ENCODE measurements at regions not wholly inside any gene's neighbourhood (a gene's known extent, or its start where the extent isn't known, plus 50 kb on each side); places are given as distances from the start of the nearest gene placed in this dataset.

GRCh38 chr14:85344171-85344570 lies 185.8 kb upstream of the FLRT2 start:
- H3K27me3 Mint-ChIP-seq (ENCODE audit: low read depth in 3 of 3) = peaks cover 0 to 2% (median 0%) of the 10 kb centered on the region in 3 donors
- DNase-seq = no peak
- no CpG with 5 or more reads among the region's 5 CpGs for WGBS (ENCODE audit: insufficient coverage)
- no peak overlapping the region for H3K4me3 Mint-ChIP-seq
- Histone ChIP-seq H4K20me1 (ENCODE audit: insufficient read depth, low read length) (no peaks in the 10 kb centered on the region), H3K27ac (ENCODE audit: low read depth in 1 of 2, low read length in 2 of 2) (no peak overlapping the region), H2AFZ (ENCODE audit: insufficient read depth, low read depth, low read length, poor library complexity, severe bottlenecking) (no peak overlapping the region), H3K4me2 (replicated peaks; ENCODE audit: extremely low read depth, low read length, poor library complexity, severe bottlenecking) (no peak overlapping the region), H3K9me3 (replicated peaks in 1 of 2; ENCODE audit: control insufficient read depth in 1 of 2, insufficient read depth in 1 of 2, low read length in 2 of 2) (peaks cover 0 to 9% of the 10 kb centered on the region in 2 donors), H3K27me3 (ENCODE audit: control insufficient read depth in 2 of 2, insufficient read depth in 2 of 2, low read length in 2 of 2) (no peaks in the 10 kb centered on the region), H3K79me2 (ENCODE audit: insufficient read depth, low read length) (no peaks in the 10 kb centered on the region), H3K4me1 (ENCODE audit: control insufficient read depth in 1 of 2, insufficient read depth in 2 of 2, low read length in 2 of 2) (no peaks in the 10 kb centered on the region), H3K9ac (ENCODE audit: insufficient read depth, low read length, poor library complexity, severe bottlenecking) (no peak overlapping the region), H3K36me3 (replicated peaks in 1 of 2; ENCODE audit: control insufficient read depth in 1 of 2, insufficient read depth in 2 of 2, low read length in 2 of 2) (no peaks in the 10 kb centered on the region), H3K4me3 (replicated peaks in 1 of 3; ENCODE audit: low read depth in 2 of 3, low read length in 3 of 3) (no peak overlapping the region)
- H3K36me3 Mint-ChIP-seq = no peaks in the 10 kb centered on the region
- intact Hi-C loops (cut with micrococcal nuclease) = no loop called here
- no peaks in the 10 kb centered on the region for H3K4me1 Mint-ChIP-seq
- no peak for TF ChIP-seq CTCF (IDR thresholded peaks at IDR 0.05)
- H3K9me3 Mint-ChIP-seq = peaks cover 2 to 22% (median 11%) of the 10 kb centered on the region in 7 donors
- no peak overlapping the region for H3K27ac Mint-ChIP-seq

GRCh38 chr14:85344847-85345570 lies 184.9 kb upstream of the FLRT2 start:
- Mint-ChIP-seq H3K9me3 (peaks cover 2 to 22% (median 11%) of the 10 kb centered on the region in 7 donors), H3K27ac (no peak overlapping the region), H3K27me3 (ENCODE audit: low read depth in 3 of 3) (peaks cover 0 to 2% (median 0%) of the 10 kb centered on the region in 3 donors), H3K4me3 (no peak overlapping the region), H3K36me3 (no peaks in the 10 kb centered on the region), H3K4me1 (no peaks in the 10 kb centered on the region)
- Histone ChIP-seq H2AFZ (ENCODE audit: insufficient read depth, low read depth, low read length, poor library complexity, severe bottlenecking) (no peak overlapping the region), H3K36me3 (replicated peaks in 1 of 2; ENCODE audit: control insufficient read depth in 1 of 2, insufficient read depth in 2 of 2, low read length in 2 of 2) (no peaks in the 10 kb centered on the region), H3K9me3 (replicated peaks in 1 of 2; ENCODE audit: control insufficient read depth in 1 of 2, insufficient read depth in 1 of 2, low read length in 2 of 2) (peaks cover 0 to 9% of the 10 kb centered on the region in 2 donors), H3K27me3 (ENCODE audit: control insufficient read depth in 2 of 2, insufficient read depth in 2 of 2, low read length in 2 of 2) (no peaks in the 10 kb centered on the region), H4K20me1 (ENCODE audit: insufficient read depth, low read length) (no peaks in the 10 kb centered on the region), H3K9ac (ENCODE audit: insufficient read depth, low read length, poor library complexity, severe bottlenecking) (no peak overlapping the region), H3K4me3 (replicated peaks in 1 of 3; ENCODE audit: low read depth in 2 of 3, low read length in 3 of 3) (no peak overlapping the region), H3K4me2 (replicated peaks; ENCODE audit: extremely low read depth, low read length, poor library complexity, severe bottlenecking) (no peak overlapping the region), H3K79me2 (ENCODE audit: insufficient read depth, low read length) (no peaks in the 10 kb centered on the region), H3K27ac (ENCODE audit: low read depth in 1 of 2, low read length in 2 of 2) (no peak overlapping the region), H3K4me1 (ENCODE audit: control insufficient read depth in 1 of 2, insufficient read depth in 2 of 2, low read length in 2 of 2) (no peaks in the 10 kb centered on the region)
- no CpG with 5 or more reads among the region's 6 CpGs for WGBS (ENCODE audit: insufficient coverage)
- intact Hi-C loops (cut with micrococcal nuclease) = no loop called here
- no peak for TF ChIP-seq CTCF (IDR thresholded peaks at IDR 0.05)
- no peak for DNase-seq

Data from CD14-positive monocyte (primary cell).